HG03378 (cell line): ENCODE measurements at regions not wholly inside any gene's neighbourhood (a gene's known extent, or its start where the extent isn't known, plus 50 kb on each side); places are given as distances from the start of the nearest gene placed in this dataset.
"Not testable (repeated sequence)": the region's sequence is repeated elsewhere in the genome, so short reads cannot be mapped to it uniquely, and the experiment has no call there.

ENCODE experiments used
- ATAC-seq: cut with Tn5 transposase; IDR thresholded peaks from one replicate; pipeline ENCODE4 v1.9.1; 2021; ENCODE audit warnings: mild to moderate bottlenecking, moderate library complexity; ENCODE audit not compliant: unreplicated experiment

GRCh38 chr7:125857606-125858005 is 928.0 kb upstream of the POT1 start:
- no peak for ATAC-seq

- ATAC-seq: no peak
These were observed 918.5 kb upstream of the POT1 start for GRCh38 chr7:125848157-125848556.

- no peak for ATAC-seq
These were observed 918.1 kb upstream of the POT1 start for GRCh38 chr7:125847692-125848091.

GRCh38 chr7:125847055-125847454 is 917.4 kb upstream of the POT1 start:
- no peak for ATAC-seq

DNA sequence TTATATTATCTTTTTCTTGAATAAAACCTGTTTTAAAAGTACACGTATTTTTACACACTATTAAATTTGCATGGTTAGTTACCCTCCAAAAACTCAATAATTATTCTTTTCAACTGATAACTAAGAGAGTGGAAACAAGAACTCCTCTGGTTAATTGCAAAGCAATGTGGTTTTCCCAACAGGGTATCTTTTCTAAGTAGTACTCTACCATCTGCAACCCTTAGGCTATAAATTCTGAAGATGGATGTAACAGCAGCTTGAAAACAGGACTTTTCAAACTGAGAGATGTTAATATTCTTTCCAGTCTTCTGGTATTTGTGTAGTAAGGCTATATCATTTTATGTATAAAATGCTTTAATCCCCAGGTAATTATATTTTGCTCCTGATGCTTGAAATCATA is 916.1 kb upstream of the POT1 start:
- no peak for ATAC-seq

DNA sequence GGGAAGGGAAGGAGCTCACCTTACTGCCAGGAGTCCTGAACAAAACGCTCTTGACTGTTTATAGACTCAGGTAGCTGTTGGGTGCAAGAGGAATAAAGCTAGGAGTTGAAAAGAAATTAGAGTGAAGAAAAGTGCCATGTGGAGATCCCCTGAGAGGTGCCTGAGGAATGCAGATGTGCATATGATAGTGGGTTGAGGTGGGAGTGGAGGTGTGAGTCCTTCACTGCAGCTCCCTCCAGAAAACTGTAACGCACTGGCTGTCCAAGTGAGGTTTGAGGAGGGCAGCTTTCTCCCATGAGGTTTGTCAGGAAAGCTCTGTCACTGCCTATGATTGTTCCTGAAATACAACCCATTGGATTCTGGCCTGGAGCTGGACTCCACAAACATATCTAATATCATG is 904.8 kb upstream of the POT1 start:
- no peak for ATAC-seq

DNA sequence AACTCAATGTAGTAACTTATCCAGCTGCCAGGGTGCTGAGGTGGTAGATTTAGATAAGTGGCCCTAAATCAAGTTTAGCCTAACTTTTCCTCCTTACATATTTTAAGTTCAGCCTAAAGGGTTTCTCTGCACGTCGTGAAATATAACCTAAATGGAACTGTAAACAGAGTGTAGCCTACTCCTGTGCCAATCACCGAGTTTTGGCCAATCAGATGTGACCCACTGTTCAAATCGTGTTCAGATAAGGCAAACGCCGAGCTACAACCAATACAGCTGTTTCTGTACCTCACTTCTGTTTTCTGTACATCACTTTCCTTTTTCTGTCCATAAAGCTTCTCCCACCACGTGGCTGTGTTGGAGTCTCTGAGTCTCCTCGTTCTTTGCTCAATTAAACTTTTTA is 904.2 kb upstream of the POT1 start:
- ATAC-seq: no peak

DNA sequence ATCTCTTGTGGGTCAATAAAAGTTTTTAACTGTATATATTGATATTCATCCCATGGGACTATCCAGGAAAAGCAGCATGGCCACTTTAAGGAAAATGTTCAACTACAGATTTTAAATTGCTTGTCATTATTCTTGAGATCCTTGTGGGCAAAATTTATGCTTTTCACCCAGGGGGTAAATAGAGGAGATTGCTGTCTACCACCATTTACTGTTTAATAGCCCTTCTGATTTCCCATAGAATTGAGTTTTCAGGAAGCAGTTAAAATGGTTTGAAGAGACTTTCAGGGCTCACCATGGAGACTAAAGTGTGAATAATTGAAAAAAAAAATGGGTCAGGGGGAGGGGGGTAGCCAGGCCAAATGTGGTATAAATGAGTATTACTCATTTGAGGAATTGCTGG is 901.1 kb upstream of the POT1 start:
- ATAC-seq: no peak

DNA sequence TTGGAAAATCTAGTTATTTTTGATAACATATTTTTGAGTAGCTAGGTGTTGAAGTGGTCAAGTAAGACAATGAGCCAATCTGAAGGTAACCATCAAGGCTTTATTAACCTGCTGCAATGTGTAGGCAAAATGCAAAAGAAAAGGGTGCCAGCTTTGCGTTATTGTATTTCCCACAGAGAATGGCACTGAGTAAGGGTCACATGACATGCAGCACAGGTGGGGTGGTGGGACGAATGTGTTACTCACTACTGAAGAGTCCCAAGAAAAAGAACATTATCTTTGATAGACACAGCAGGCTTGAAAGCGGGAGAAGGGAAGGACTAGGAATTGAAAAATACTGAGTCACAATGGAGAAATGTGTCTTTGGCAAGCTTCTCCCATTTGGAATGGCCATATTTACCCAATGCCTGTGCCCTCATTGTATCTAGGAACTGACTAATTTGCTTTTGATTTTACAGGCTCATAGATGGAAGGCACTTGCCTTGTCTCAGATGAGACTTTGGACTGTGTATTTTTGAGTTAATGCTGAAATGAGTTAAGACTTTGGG is 898.6 kb upstream of the POT1 start:
- ATAC-seq: no peak

DNA sequence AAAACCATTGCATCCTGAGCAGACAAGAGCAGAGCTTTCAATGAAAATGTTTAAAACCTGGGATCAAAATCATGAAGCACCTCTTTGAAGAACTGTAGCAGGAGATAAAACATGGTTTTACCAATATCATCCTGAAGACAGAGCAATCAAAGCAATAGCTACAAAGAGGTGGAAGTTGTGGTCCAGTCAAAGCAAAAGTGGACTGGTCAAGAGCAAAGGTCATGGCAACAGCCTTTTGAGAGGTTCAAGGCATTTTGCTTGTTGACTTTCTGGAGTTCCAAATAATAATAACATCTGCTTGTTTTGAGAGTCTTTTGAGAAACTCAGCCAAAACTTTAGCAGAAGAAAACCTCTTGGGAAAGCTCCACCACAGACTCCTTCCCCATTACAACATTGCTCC is 893.9 kb upstream of the POT1 start:
- no peak for ATAC-seq

DNA sequence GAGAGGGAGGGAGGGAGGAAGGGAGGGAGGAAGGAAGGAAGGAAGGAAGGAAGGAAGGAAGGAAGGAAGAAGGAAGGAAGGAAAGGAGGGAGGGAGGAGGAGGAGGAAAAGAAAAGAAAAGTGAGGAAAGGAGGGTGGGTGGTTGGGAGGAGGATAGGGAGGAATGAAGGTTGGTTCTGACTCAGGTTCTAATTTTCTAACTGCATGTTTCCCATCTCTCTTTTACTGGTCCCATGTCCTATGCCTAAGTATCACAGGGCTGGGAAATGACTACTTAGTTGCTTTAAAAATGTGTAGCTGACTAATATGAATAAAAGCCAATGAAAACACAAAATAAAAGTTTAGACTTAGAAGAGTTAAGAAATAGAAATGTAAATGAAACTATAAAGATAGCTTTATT is 890.9 kb upstream of the POT1 start:
- ATAC-seq: no peak

DNA sequence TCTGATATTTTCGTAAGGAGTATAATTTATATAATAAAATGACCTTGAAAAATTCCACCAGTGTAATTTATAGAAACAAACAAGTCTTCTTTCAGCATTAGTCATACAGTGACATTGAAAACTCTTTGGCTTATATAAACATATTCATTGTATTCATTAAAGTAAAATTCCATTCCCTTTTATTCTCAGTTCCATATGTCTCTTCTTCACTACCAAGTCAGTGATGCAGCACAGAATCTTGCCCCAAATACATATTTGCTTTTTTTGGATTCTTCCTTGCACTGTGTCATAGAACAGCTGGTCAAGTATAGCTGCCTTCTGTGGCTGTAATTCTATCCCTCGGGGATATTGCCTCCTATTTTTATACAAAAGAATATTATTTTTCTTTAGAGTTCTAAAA is 884.5 kb upstream of the POT1 start:
- no peak for ATAC-seq

GRCh38 chr7:125806491-125806890 is 876.9 kb upstream of the POT1 start:
- ATAC-seq: not testable (repeated sequence)

DNA sequence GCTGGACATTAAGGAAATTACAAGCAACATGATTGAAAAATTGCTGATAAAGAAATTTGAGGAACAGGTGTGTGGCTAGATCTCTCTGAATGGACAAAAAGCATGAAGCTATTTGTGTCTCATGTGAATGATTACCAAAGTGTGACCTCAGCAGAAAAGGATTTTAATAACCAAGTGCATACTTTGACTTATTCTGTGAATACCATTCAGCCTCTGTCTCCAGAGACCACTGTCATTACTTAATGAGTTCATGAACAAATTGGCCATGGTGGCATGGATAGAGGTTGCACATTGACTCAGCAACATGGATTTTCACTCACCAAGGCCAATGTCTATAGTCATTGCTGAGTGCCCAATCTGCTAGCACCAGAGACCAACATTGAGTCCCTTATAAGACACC is 874.6 kb upstream of the POT1 start:
- ATAC-seq: no peak

DNA sequence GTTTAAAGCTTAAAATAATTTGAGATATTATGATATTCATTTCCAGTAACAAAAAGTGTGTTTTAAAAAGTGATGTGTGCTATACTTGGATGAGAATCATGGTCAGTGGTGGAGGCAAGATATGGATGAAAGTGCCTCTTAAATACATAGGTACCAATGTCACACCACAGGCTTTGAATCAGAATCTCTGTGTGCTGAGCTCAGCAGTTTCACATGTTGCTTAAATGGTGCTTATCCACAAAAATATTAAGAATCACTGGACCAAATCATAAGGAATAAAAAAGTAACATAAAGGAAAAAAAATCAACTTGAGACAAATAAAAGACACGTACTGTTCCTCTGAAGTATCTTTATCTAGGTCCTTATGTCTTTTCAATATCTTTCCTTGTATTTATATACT is 850.5 kb upstream of the POT1 start:
- ATAC-seq: no peak

- ATAC-seq: no peak
These were observed 845.7 kb upstream of the POT1 start for GRCh38 chr7:125775317-125775716.

GRCh38 chr7:125773113-125773785 is 843.6 kb upstream of the POT1 start:
- ATAC-seq: no peak

- no peak for ATAC-seq
These were observed 818.3 kb upstream of the POT1 start for GRCh38 chr7:125747966-125748365.

- no peak for ATAC-seq
These were observed 816.9 kb upstream of the POT1 start for GRCh38 chr7:125746510-125746909.

GRCh38 chr7:125727215-125727614 is 797.6 kb upstream of the POT1 start:
- no peak for ATAC-seq

- ATAC-seq: no peak
These were observed 766.0 kb upstream of the POT1 start for GRCh38 chr7:125695626-125696025.

GRCh38 chr7:125683156-125683555 is 753.5 kb upstream of the POT1 start:
- no peak for ATAC-seq

GRCh38 chr7:125681508-125681907 is 751.9 kb upstream of the POT1 start:
- ATAC-seq: peak; percentile 69
